OCI-LY1 (cell line): ENCODE measurements at regions not wholly inside any gene's neighbourhood (a gene's known extent, or its start where the extent isn't known, plus 50 kb on each side); places are given as distances from the start of the nearest gene placed in this dataset.
"Not testable (repeated sequence)": the region's sequence is repeated elsewhere in the genome, so short reads cannot be mapped to it uniquely, and the experiment has no call there.

ENCODE experiments used
- EZH2 ChIP-seq: fragments of 200-600 bp; sonication (generic), shearing (Covaris generic); IDR thresholded peaks from 2 replicates; pipeline ENCODE4 v1.8.0; 2017; ENCODE audit warnings: borderline replicate concordance, mixed run types, mild to moderate bottlenecking, antibody characterized with exemption, low read length, moderate library complexity, mixed read lengths
- TF ChIP-seq, protein P1 (sequence below): fragments of 200-600 bp; sonication (generic), shearing (Covaris generic); IDR thresholded peaks from 2 replicates; pipeline ENCODE4 v1.5.1; 2017; ENCODE audit warnings: mild to moderate bottlenecking, antibody characterized with exemption, low read length, moderate library complexity, mixed read lengths

DNA sequence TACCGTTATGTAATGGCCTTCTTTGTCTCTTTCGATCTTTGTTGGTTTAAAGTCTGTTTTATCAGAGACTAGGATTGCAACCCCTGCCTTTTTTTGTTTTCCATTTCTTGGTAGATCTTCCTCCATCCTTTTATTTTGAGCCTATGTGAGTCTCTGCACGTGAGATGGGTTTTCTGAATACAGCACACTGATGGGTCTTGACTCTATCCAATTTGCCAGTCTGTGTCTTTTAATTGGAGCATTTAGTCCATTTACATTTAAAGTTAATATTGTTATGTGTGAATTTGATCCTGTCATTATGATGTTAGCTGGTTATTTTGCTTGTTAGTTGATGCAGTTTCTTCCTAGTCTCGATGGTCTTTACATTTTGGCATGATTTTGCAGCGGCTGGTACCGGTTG is 69.9 kb downstream of the ADCYAP1 start:
- TF ChIP-seq, protein P1, sequence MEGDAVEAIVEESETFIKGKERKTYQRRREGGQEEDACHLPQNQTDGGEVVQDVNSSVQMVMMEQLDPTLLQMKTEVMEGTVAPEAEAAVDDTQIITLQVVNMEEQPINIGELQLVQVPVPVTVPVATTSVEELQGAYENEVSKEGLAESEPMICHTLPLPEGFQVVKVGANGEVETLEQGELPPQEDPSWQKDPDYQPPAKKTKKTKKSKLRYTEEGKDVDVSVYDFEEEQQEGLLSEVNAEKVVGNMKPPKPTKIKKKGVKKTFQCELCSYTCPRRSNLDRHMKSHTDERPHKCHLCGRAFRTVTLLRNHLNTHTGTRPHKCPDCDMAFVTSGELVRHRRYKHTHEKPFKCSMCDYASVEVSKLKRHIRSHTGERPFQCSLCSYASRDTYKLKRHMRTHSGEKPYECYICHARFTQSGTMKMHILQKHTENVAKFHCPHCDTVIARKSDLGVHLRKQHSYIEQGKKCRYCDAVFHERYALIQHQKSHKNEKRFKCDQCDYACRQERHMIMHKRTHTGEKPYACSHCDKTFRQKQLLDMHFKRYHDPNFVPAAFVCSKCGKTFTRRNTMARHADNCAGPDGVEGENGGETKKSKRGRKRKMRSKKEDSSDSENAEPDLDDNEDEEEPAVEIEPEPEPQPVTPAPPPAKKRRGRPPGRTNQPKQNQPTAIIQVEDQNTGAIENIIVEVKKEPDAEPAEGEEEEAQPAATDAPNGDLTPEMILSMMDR = not testable (repeated sequence)
- not testable (repeated sequence) for TF ChIP-seq EZH2
